HCT116 (cell line): ENCODE measurements at regions not wholly inside any gene's neighbourhood (a gene's known extent, or its start where the extent isn't known, plus 50 kb on each side); places are given as distances from the start of the nearest gene placed in this dataset.

ENCODE experiments used
- ATAC-seq: fragments of 200-7000 bp; cut with Tn5 transposase; 2 replicates; pipeline ENCODE4 v1.9.1; 2020; ENCODE audit warnings: mild to moderate bottlenecking, moderate library complexity
- BruUV-seq: library from RNA; stranded (reverse); fragments of 400-500 nt; replicated peaks from 2 replicates; lab custom pipeline; 2021; lab: Mats Ljungman, UMichigan
- CTCF ChIA-PET: fragments of 300-600 bp; sonication (Branson Sonifier 250); formaldehyde crosslinking; loops from one replicate; lab custom pipeline; 2021; ENCODE audit warnings: antibody characterized with exemption; lab: Charles Lee
- POLR2A ChIA-PET: fragments of 300-600, 350-600 bp; sonication (Branson Sonifier 250); formaldehyde crosslinking; loops from one replicate; lab custom pipeline; 2021; ENCODE audit warnings: antibody characterized with exemption; lab: Charles Lee
- RAD21 ChIA-PET, 2 experiments: fragments of 300-600 bp; sonication (Branson Sonifier 250); formaldehyde crosslinking; loops; one replicate each; lab custom pipeline; 2023; ENCODE audit warnings: low total read pairs in 2 of 2; ENCODE audit not compliant: uncharacterized antibody in 2 of 2, unreplicated experiment in 2 of 2, low non-redundant PET in 1 of 2; lab: Charles Lee
- DNase-seq: peaks from one replicate; pipeline ENCODE4 v3.0.0-alpha.2; 2010; ENCODE audit warnings: low read depth, low spot score
- H2AFZ ChIP-seq: fragments of 200-600 bp; shearing (Covaris generic), sonication (generic); 2 replicates; pipeline ENCODE4 v1.6.1; 2017; ENCODE audit warnings: low read depth, mixed run types, mixed read lengths, antibody characterized with exemption, low read length; ENCODE audit not compliant: poor library complexity, severe bottlenecking
- H3K27ac ChIP-seq: 2 replicates; pipeline ENCODE4 v1.5.1; 2012; ENCODE audit warnings: low read depth, low read length
- H3K27me3 ChIP-seq: fragments of 200-600 bp; sonication (generic); 2 replicates; pipeline ENCODE4 v1.6.1; 2016; ENCODE audit warnings: mixed run types, low read length, mixed read lengths; ENCODE audit not compliant: insufficient read depth
- H3K36me3 ChIP-seq, 2 experiments: fragments of 200-500 bp in 1 of 2; fragments of 200-600 bp in 1 of 2; sonication (Bioruptor generic) in 1 of 2; sonication (generic) in 1 of 2; 2 replicates each; pipeline versions ENCODE4 v1.5.1 to v1.6.1; 2014 to 2016; ENCODE audit warnings: low read length in 2 of 2, inconsistent platforms in 1 of 2, mixed read lengths in 1 of 2, mixed run types in 1 of 2; ENCODE audit not compliant: insufficient read depth in 2 of 2, control insufficient read depth in 1 of 2
- H3K4me1 ChIP-seq, 2 experiments: fragments of 200-600 bp in 1 of 2; sonication (generic) in 1 of 2; 2 replicates each; pipeline versions ENCODE4 v1.5.1 to v1.6.1; 2012 to 2017; ENCODE audit warnings: low read length in 2 of 2, inconsistent platforms in 1 of 2, mild to moderate bottlenecking in 1 of 2, mixed read lengths in 1 of 2, mixed run types in 1 of 2, moderate library complexity in 1 of 2; ENCODE audit not compliant: insufficient read depth in 2 of 2, control insufficient read depth in 1 of 2
- H3K4me2 ChIP-seq: fragments of 200-600 bp; sonication (generic); 2 replicates; pipeline ENCODE4 v1.6.1; 2017; ENCODE audit warnings: mixed run types, low read length, mixed read lengths
- H3K4me3 ChIP-seq, 2 experiments: fragments of 200-600 bp in 1 of 2; sonication (generic) in 1 of 2; replicated peaks in 1 of 2; 2 replicates each; pipeline ENCODE4 v1.5.1; 2011 to 2016; ENCODE audit warnings: low read length in 2 of 2, control low read depth in 1 of 2, low read depth in 1 of 2, mild to moderate bottlenecking in 1 of 2, mixed read lengths in 1 of 2, mixed run types in 1 of 2
- H3K79me2 ChIP-seq: fragments of 200-600 bp; sonication (generic); 2 replicates; pipeline ENCODE4 v1.6.1; 2017; ENCODE audit warnings: mild to moderate bottlenecking, mixed run types, low read length, moderate library complexity, mixed read lengths; ENCODE audit not compliant: insufficient read depth
- H3K9ac ChIP-seq: fragments of 200-600 bp; sonication (generic); 2 replicates; pipeline ENCODE4 v1.6.1; 2016; ENCODE audit warnings: low read length, mixed read lengths
- H3K9me2 ChIP-seq: fragments of 200-600 bp; sonication (generic), shearing (Covaris generic); 2 replicates; pipeline ENCODE4 v1.6.1; 2017; ENCODE audit warnings: mixed run types, mild to moderate bottlenecking, moderate library complexity; ENCODE audit not compliant: insufficient read depth
- H3K9me3 ChIP-seq, 2 experiments: fragments of 200-500 bp in 1 of 2; fragments of 200-600 bp in 1 of 2; sonication (Bioruptor generic) in 1 of 2; sonication (generic) in 1 of 2; 2 replicates each; pipeline ENCODE4 v1.6.1; 2014 to 2017; ENCODE audit warnings: low read length in 2 of 2, mixed read lengths in 2 of 2, inconsistent platforms in 1 of 2, low read depth in 1 of 2, mild to moderate bottlenecking in 1 of 2, mixed run types in 1 of 2, moderate library complexity in 1 of 2; ENCODE audit not compliant: control insufficient read depth in 1 of 2, insufficient read depth in 1 of 2
- H4K20me1 ChIP-seq: fragments of 200-600 bp; sonication (generic), shearing (Covaris generic); 2 replicates; pipeline ENCODE4 v1.6.1; 2017; ENCODE audit warnings: mixed run types, mild to moderate bottlenecking, moderate library complexity; ENCODE audit not compliant: insufficient read depth
- ATF3 ChIP-seq: IDR thresholded peaks from 2 replicates; pipeline ENCODE4 v1.6.1; 2012
- CEBPB ChIP-seq: IDR thresholded peaks from 2 replicates; pipeline ENCODE4 v1.6.1; 2012; ENCODE audit warnings: low read depth
- CTCF ChIP-seq, 3 experiments: fragments of 200-600 bp in 1 of 3; sonication (generic) in 1 of 3; IDR thresholded peaks in 2 of 3; conservative IDR thresholded peaks in 1 of 3; 2 replicates each; pipeline ENCODE4 v1.5.1; 2012 to 2017; ENCODE audit warnings: low read depth in 2 of 3, low read length in 2 of 3, antibody characterized with exemption in 1 of 3, borderline replicate concordance in 1 of 3, control low read depth in 1 of 3, mild to moderate bottlenecking in 1 of 3, mixed read lengths in 1 of 3, mixed run types in 1 of 3, moderate library complexity in 1 of 3; ENCODE audit not compliant: insufficient read depth in 1 of 3
- EGR1 ChIP-seq: IDR thresholded peaks from 2 replicates; pipeline ENCODE4 v1.6.1; 2012; ENCODE audit warnings: low read depth
- ELF1 ChIP-seq: IDR thresholded peaks from 2 replicates; pipeline ENCODE4 v1.6.1; 2012; ENCODE audit warnings: low read depth, borderline replicate concordance
- FOSL1 ChIP-seq: IDR thresholded peaks from 2 replicates; pipeline ENCODE4 v1.6.1; 2012; ENCODE audit warnings: low read depth
- JUND ChIP-seq: IDR thresholded peaks from 2 replicates; pipeline ENCODE4 v1.6.1; 2012
- MAX ChIP-seq: IDR thresholded peaks from 2 replicates; pipeline ENCODE4 v1.6.1; 2012
- POLR2A ChIP-seq: IDR thresholded peaks from 2 replicates; pipeline ENCODE4 v1.7.0; 2011; ENCODE audit warnings: borderline replicate concordance; ENCODE audit not compliant: insufficient read depth, insufficient read length; ENCODE audit errors: extremely low read depth
- POLR2AphosphoS5 ChIP-seq: IDR thresholded peaks from 2 replicates; pipeline ENCODE4 v1.6.1; 2011; ENCODE audit warnings: mild to moderate bottlenecking, low read depth, low read length, moderate library complexity
- RAD21 ChIP-seq: IDR thresholded peaks from 2 replicates; pipeline ENCODE4 v1.6.1; 2012; ENCODE audit warnings: low read depth, mild to moderate bottlenecking
- REST ChIP-seq: IDR thresholded peaks from 2 replicates; pipeline ENCODE4 v1.6.1; 2012; ENCODE audit warnings: low read depth
- SIN3A ChIP-seq: IDR thresholded peaks from 2 replicates; pipeline ENCODE4 v1.6.1; 2012; ENCODE audit warnings: low read depth
- SP1 ChIP-seq: IDR thresholded peaks from 2 replicates; pipeline ENCODE4 v1.6.1; 2012; ENCODE audit warnings: low read depth
- SRF ChIP-seq: IDR thresholded peaks from 2 replicates; pipeline ENCODE4 v1.6.1; 2012; ENCODE audit warnings: low read depth
- TCF7L2 ChIP-seq: IDR thresholded peaks from 2 replicates; pipeline ENCODE4 v1.7.0; 2011; ENCODE audit warnings: borderline replicate concordance, inconsistent platforms; ENCODE audit not compliant: insufficient read depth, insufficient read length; ENCODE audit errors: extremely low read depth
- YY1 ChIP-seq: IDR thresholded peaks from 2 replicates; pipeline ENCODE4 v1.6.1; 2011; ENCODE audit warnings: low read length, low read depth, moderate library complexity, mild to moderate bottlenecking; ENCODE audit not compliant: insufficient replicate concordance; ENCODE audit errors: extremely low read depth
- ZBTB33 ChIP-seq: IDR thresholded peaks from 2 replicates; pipeline ENCODE4 v1.6.1; 2011; ENCODE audit warnings: mild to moderate bottlenecking, low read length, moderate library complexity; ENCODE audit not compliant: insufficient replicate concordance; ENCODE audit errors: extremely low read depth
- ZFX ChIP-seq: fragments of 450-650 bp; IDR thresholded peaks from 2 replicates; pipeline ENCODE4 v1.6.1; 2017
- ZNF274 ChIP-seq: fragments of 200-500 bp; sonication (Bioruptor generic); IDR thresholded peaks from 2 replicates; pipeline ENCODE4 v1.6.1; 2014; ENCODE audit warnings: mild to moderate bottlenecking, low read depth, low read length, inconsistent platforms
- intact Hi-C: fragments of 100-400 bp; cut with micrococcal nuclease; formaldehyde crosslinking; loops from 2 replicates; pipeline ENCODE4 v1.10.0; 2022

GRCh38 chr6:12507636-12508035, 208.9 kb upstream of the PHACTR1 start:
- Histone ChIP-seq H3K9me2 (no peaks in the 10 kb centered on the region), H3K9ac (no peak overlapping the region), H3K4me3 (no peak overlapping the region), H4K20me1 (no peaks in the 10 kb centered on the region), H3K36me3 (no peaks in the 10 kb centered on the region), H3K79me2 (no peaks in the 10 kb centered on the region), H2AFZ (no peak overlapping the region), H3K4me1 (no peaks in the 10 kb centered on the region), H3K27me3 (no peaks in the 10 kb centered on the region), H3K4me2 (no peak overlapping the region), H3K9me3 (no peaks in the 10 kb centered on the region), H3K27ac (no peak overlapping the region)
- no peak for ATAC-seq
- BruUV-seq = no TSS peak
- DNase-seq = no peak
- no peak for TF ChIP-seq REST
- no peak for TF ChIP-seq ZNF274
- no peak for TF ChIP-seq FOSL1
- TF ChIP-seq POLR2AphosphoS5 = no peak
- TF ChIP-seq SP1 = no peak
- TF ChIP-seq SRF = no peak
- no peak for TF ChIP-seq POLR2A
- TF ChIP-seq ELF1 = no peak
- no peak for TF ChIP-seq CEBPB
- no peak for TF ChIP-seq ZBTB33
- no peak for TF ChIP-seq ATF3
- no peak for TF ChIP-seq RAD21
- no peak for TF ChIP-seq MAX
- TF ChIP-seq JUND = no peak
- TF ChIP-seq SIN3A = no peak
- no peak for TF ChIP-seq TCF7L2
- TF ChIP-seq CTCF (IDR thresholded peaks at IDR 0.05 in 2 of 3, conservative IDR thresholded peaks at IDR 0.05 in 1 of 3; ENCODE audit: borderline replicate concordance in 1 of 3, insufficient read depth in 1 of 3, low read depth in 2 of 3, low read length in 2 of 3) = no peak
- no peak for TF ChIP-seq ZFX
- TF ChIP-seq YY1 = no peak
- TF ChIP-seq EGR1 = no peak
- intact Hi-C loops = loop anchor here (10.0 kb wide), 1 partner anchor 853 kb away; no protein-coding TSS in a partner anchor
- ChIA-PET RAD21 (no interaction called here), CTCF (no interaction called here), POLR2A (no interaction called here)
